ENCODE measurements at regions not wholly inside any gene's neighbourhood (a gene's known extent, or its start where the extent isn't known, plus 50 kb on each side); places are given as distances from the start of the nearest gene placed in this dataset.

- TF ChIP-seq POLR2AphosphoS5 (IDR thresholded peaks at IDR 0.05), result no peak
- TF ChIP-seq, protein P1, sequence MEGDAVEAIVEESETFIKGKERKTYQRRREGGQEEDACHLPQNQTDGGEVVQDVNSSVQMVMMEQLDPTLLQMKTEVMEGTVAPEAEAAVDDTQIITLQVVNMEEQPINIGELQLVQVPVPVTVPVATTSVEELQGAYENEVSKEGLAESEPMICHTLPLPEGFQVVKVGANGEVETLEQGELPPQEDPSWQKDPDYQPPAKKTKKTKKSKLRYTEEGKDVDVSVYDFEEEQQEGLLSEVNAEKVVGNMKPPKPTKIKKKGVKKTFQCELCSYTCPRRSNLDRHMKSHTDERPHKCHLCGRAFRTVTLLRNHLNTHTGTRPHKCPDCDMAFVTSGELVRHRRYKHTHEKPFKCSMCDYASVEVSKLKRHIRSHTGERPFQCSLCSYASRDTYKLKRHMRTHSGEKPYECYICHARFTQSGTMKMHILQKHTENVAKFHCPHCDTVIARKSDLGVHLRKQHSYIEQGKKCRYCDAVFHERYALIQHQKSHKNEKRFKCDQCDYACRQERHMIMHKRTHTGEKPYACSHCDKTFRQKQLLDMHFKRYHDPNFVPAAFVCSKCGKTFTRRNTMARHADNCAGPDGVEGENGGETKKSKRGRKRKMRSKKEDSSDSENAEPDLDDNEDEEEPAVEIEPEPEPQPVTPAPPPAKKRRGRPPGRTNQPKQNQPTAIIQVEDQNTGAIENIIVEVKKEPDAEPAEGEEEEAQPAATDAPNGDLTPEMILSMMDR (IDR thresholded peaks at IDR 0.05 in 8 of 11, conservative IDR thresholded peaks at IDR 0.05 in 3 of 11), result no peak
These were observed 263.4 kb upstream of the SLC30A5 start for GRCh38 chr5:68830377-68830898.
